ENCODE measurements at regions not wholly inside any gene's neighbourhood (a gene's known extent, or its start where the extent isn't known, plus 50 kb on each side); places are given as distances from the start of the nearest gene placed in this dataset.

GRCh38 chr2:199163613-199164458 is 293.9 kb downstream of the SATB2 start:
- H3K9me3 ChIP-seq, result peaks cover 0 to 3% (median 0%) of the 10 kb centered on the region in 11 donors
- WGBS, 2 donors, result 63 to 67% methylated on average over 5 of the region's 5 CpGs

GRCh38 chr2:199160677-199161465 is 296.9 kb downstream of the SATB2 start:
- H3K9me3 ChIP-seq, result peaks cover 0 to 20% (median 5%) of the 10 kb centered on the region in 11 donors
- no peaks in the 10 kb centered on the region for H3K4me1 ChIP-seq
- H3K4me3 ChIP-seq, result no peak overlapping the region
- no peak for ATAC-seq
- H3K27ac ChIP-seq, result no peak overlapping the region
- intact Hi-C loops (cut with DNase I), result no loop called here
- H3K27me3 ChIP-seq, result no peaks in the 10 kb centered on the region
- 74 to 81% methylated on average over 1 of the region's 1 CpG for WGBS, 2 donors
- no peak for DNase-seq
- no peaks in the 10 kb centered on the region for H3K36me3 ChIP-seq
- TF ChIP-seq CTCF (IDR thresholded peaks at IDR 0.05), result no peak

More at GRCh38 chr2:199163613-199164458, 293.9 kb downstream of the SATB2 start:
- intact Hi-C loops (cut with DNase I), result no loop called here
- DNase-seq (no peak), ATAC-seq (no peak)
- Histone ChIP-seq H3K27ac (no peak overlapping the region), H3K4me1 (no peaks in the 10 kb centered on the region), H3K27me3 (no peaks in the 10 kb centered on the region), H3K36me3 (no peaks in the 10 kb centered on the region), H3K4me3 (no peak overlapping the region)
- TF ChIP-seq CTCF (IDR thresholded peaks at IDR 0.05), result no peak

- no peak overlapping the region for H3K27ac ChIP-seq
- H3K36me3 ChIP-seq, result no peaks in the 10 kb centered on the region
- H3K27me3 ChIP-seq, result no peaks in the 10 kb centered on the region
- DNase-seq, result no peak
- intact Hi-C loops (cut with DNase I), result no loop called here
- H3K9me3 ChIP-seq, result peaks cover 0 to 25% (median 5%) of the 10 kb centered on the region in 11 donors
- H3K4me1 ChIP-seq, result no peaks in the 10 kb centered on the region
- no peak for TF ChIP-seq CTCF (IDR thresholded peaks at IDR 0.05)
- no peak overlapping the region for H3K4me3 ChIP-seq
- ATAC-seq, result no peak
- 69 to 77% methylated on average over 4 of the region's 4 CpGs for WGBS, 2 donors
These were observed 297.7 kb downstream of the SATB2 start for GRCh38 chr2:199160081-199160480.

GRCh38 chr2:199148076-199148845 is 309.5 kb downstream of the SATB2 start:
- ATAC-seq, result no peak
- no peak for TF ChIP-seq CTCF (IDR thresholded peaks at IDR 0.05)
- Histone ChIP-seq H3K27ac (no peak overlapping the region), H3K4me3 (no peak overlapping the region), H3K36me3 (no peaks in the 10 kb centered on the region), H3K4me1 (no peaks in the 10 kb centered on the region), H3K27me3 (no peaks in the 10 kb centered on the region), H3K9me3 (peaks cover 0 to 2% (median 0%) of the 10 kb centered on the region in 11 donors)
- intact Hi-C loops (cut with DNase I), result no loop called here
- 69 to 71% methylated on average over 3 of the region's 3 CpGs for WGBS, 2 donors
- no peak for DNase-seq
